22Rv1 (cell line): ENCODE measurements at regions not wholly inside any gene's neighbourhood (a gene's known extent, or its start where the extent isn't known, plus 50 kb on each side); places are given as distances from the start of the nearest gene placed in this dataset.

ENCODE experiments used
- H3K27ac ChIP-seq: fragments of 450-650 bp; 2 replicates; pipeline ENCODE4 v1.5.1; 2017
- CTCF ChIP-seq: fragments of 450-650 bp; IDR thresholded peaks from 2 replicates; pipeline ENCODE4 v1.5.1; 2017; ENCODE audit warnings: mild to moderate bottlenecking
- ZFX ChIP-seq: fragments of 450-650 bp; IDR thresholded peaks from 2 replicates; pipeline ENCODE4 v1.6.1; 2017; ENCODE audit warnings: antibody characterized with exemption, borderline replicate concordance

- H3K27ac ChIP-seq: no peak overlapping the region
- TF ChIP-seq CTCF (no peak), ZFX (no peak)
These were observed 354.8 kb downstream of the GALC start for GRCh38 chr14:87638196-87638595.

- no peak overlapping the region for H3K27ac ChIP-seq
- no peak for TF ChIP-seq ZFX
- no peak for TF ChIP-seq CTCF
These were observed 357.5 kb downstream of the GALC start for GRCh38 chr14:87635442-87635841.

GRCh38 chr14:87632796-87633195 lies 360.2 kb downstream of the GALC start:
- TF ChIP-seq ZFX: no peak
- no peak for TF ChIP-seq CTCF
- H3K27ac ChIP-seq: no peak overlapping the region

- no peak overlapping the region for H3K27ac ChIP-seq
- TF ChIP-seq CTCF: no peak
- no peak for TF ChIP-seq ZFX
These were observed 362.1 kb downstream of the GALC start for GRCh38 chr14:87630846-87631245.

- TF ChIP-seq CTCF (no peak), ZFX (no peak)
- H3K27ac ChIP-seq: no peak overlapping the region
These were observed 363.2 kb downstream of the GALC start for GRCh38 chr14:87629788-87630187.

- H3K27ac ChIP-seq: no peak overlapping the region
- no peak for TF ChIP-seq ZFX
- no peak for TF ChIP-seq CTCF
These were observed 364.2 kb downstream of the GALC start for GRCh38 chr14:87628780-87629179.

GRCh38 chr14:87628129-87628528 lies 364.9 kb downstream of the GALC start:
- no peak overlapping the region for H3K27ac ChIP-seq
- TF ChIP-seq ZFX: no peak
- no peak for TF ChIP-seq CTCF
